Adrenal gland (tissue), 9 donors: ENCODE measurements at regions not wholly inside any gene's neighbourhood (a gene's known extent, or its start where the extent isn't known, plus 50 kb on each side); places are given as distances from the start of the nearest gene placed in this dataset.

ENCODE experiments used
- DNase-seq, 7 donors: peaks; one replicate each; pipeline ENCODE4 v3.0.0-alpha.2; 2019 to 2020
- H3K27ac ChIP-seq, 5 donors: fragments of 200-600 bp; sonication (generic) in 4 of 5; 1 replicate in 3 of 5; 2 replicates in 2 of 5; pipeline versions ENCODE4 v1.5.1 to v1.8.0; 2016 to 2020; ENCODE audit warnings: mild to moderate bottlenecking in 1 of 5
- H3K27me3 ChIP-seq: fragments of 200-600 bp; 2 replicates; pipeline ENCODE4 v1.8.0; 2021
- H3K36me3 ChIP-seq, 2 donors: fragments of 200-600 bp; replicated peaks in 1 of 2; 1 replicate in 1 of 2; 2 replicates in 1 of 2; pipeline versions ENCODE4 v1.5.1 to v1.8.0; 2018 to 2022
- H3K4me1 ChIP-seq, 2 donors: fragments of 200-600 bp; replicated peaks in 1 of 2; 1 replicate in 1 of 2; 2 replicates in 1 of 2; pipeline versions ENCODE4 v1.5.1 to v1.8.0; 2018 to 2021
- H3K4me3 ChIP-seq, 4 donors: fragments of 200-600 bp; sonication (generic) in 3 of 4; one replicate each; pipeline ENCODE4 v1.5.1; 2016 to 2018
- H3K9me3 ChIP-seq, 3 donors: fragments of 200-600 bp; sonication (generic) in 1 of 3; replicated peaks in 1 of 3; 1 replicate in 2 of 3; 2 replicates in 1 of 3; pipeline versions ENCODE4 v1.5.1 to v1.8.0; 2016 to 2021
- CTCF ChIP-seq, 6 experiments: fragments of 450-650 bp in 4 of 6; fragments of 200-600 bp in 2 of 6; sonication (generic) in 1 of 6; IDR thresholded peaks; 1 replicate in 5 of 6; 2 replicates in 1 of 6; pipeline versions ENCODE4 v1.5.1 to v1.8.0; 2016 to 2021; ENCODE audit warnings: antibody characterized with exemption in 6 of 6, mild to moderate bottlenecking in 2 of 6, moderate library complexity in 1 of 6
- POLR2A ChIP-seq, 2 donors: fragments of 450-650 bp; IDR thresholded peaks; one replicate each; pipeline ENCODE4 v1.6.1; 2017; ENCODE audit warnings: antibody characterized with exemption in 2 of 2, mild to moderate bottlenecking in 2 of 2, moderate library complexity in 1 of 2
- WGBS, 4 donors: extraction: QIAGEN DNeasy Blood & Tissue Kit in 2 of 4; methylation state at CpG; one replicate each; pipeline versions ENCODE4 v1.1.5 to v1.1.7; 2013 to 2017; 5-methylcytosine and 5-hydroxymethylcytosine counted together
- intact Hi-C, 2 donors: fragments of 100-400 bp; cut with DNase I; formaldehyde crosslinking; loops; one replicate each; pipeline versions ENCODE4 v1.14.1 to v1.15.0; 2022 to 2023
- donor health status: healthy with polysubstance abuse.
- donor health status: Bipolar disorder and iron deficiency.
- donor health status: DM: yes; HTN: yes; CAD: no.
- donor health status: DM: no; HTN: no; CAD: no.
- donor health status: DM: no; HTN: no; CAD: no.

- Histone ChIP-seq H3K27me3 (no peaks in the 10 kb centered on the region), H3K27ac (no peak overlapping the region), H3K4me1 (no peaks in the 10 kb centered on the region), H3K4me3 (no peak overlapping the region), H3K36me3 (no peaks in the 10 kb centered on the region), H3K9me3 (no peaks in the 10 kb centered on the region)
- peak in 4 of 6 experiments; percentile 30 to 50 (median 41) for TF ChIP-seq CTCF (IDR thresholded peaks at IDR 0.05)
- no peak for TF ChIP-seq POLR2A (IDR thresholded peaks at IDR 0.05)
- 15 to 30% (median 23%) methylated on average over 2 of the region's 2 CpGs for WGBS, 4 donors
- no peak for DNase-seq
- intact Hi-C loops, result no loop called here
Measured at GRCh38 chr14:26255213-26255612, 342.6 kb downstream of the NOVA1 start.

- Histone ChIP-seq H3K9me3 (no peaks in the 10 kb centered on the region), H3K4me3 (no peak overlapping the region), H3K27me3 (no peaks in the 10 kb centered on the region), H3K36me3 (no peaks in the 10 kb centered on the region), H3K4me1 (no peaks in the 10 kb centered on the region), H3K27ac (no peak overlapping the region)
- TF ChIP-seq CTCF (IDR thresholded peaks at IDR 0.05) (no peak), POLR2A (IDR thresholded peaks at IDR 0.05) (no peak)
- DNase-seq, result no peak
- intact Hi-C loops, result no loop called here
Measured at GRCh38 chr14:26252176-26252575, 345.7 kb downstream of the NOVA1 start.

GRCh38 chr14:26233118-26233517 is 364.7 kb downstream of the NOVA1 start:
- Histone ChIP-seq H3K4me1 (no peaks in the 10 kb centered on the region), H3K36me3 (no peaks in the 10 kb centered on the region), H3K27me3 (no peaks in the 10 kb centered on the region), H3K9me3 (no peaks in the 10 kb centered on the region), H3K27ac (no peak overlapping the region), H3K4me3 (no peak overlapping the region)
- intact Hi-C loops, result no loop called here
- no peak for TF ChIP-seq POLR2A (IDR thresholded peaks at IDR 0.05)
- TF ChIP-seq CTCF (IDR thresholded peaks at IDR 0.05), result no peak
- peak in 1 of 7 donors; percentile 1 for DNase-seq
- WGBS, 4 donors, result 36 to 48% (median 42%) methylated on average over 1 of the region's 1 CpG

GRCh38 chr14:26218861-26219260 is 379.0 kb downstream of the NOVA1 start:
- Histone ChIP-seq H3K4me1 (no peaks in the 10 kb centered on the region), H3K4me3 (no peak overlapping the region), H3K36me3 (no peaks in the 10 kb centered on the region), H3K27ac (no peak overlapping the region), H3K27me3 (no peaks in the 10 kb centered on the region), H3K9me3 (no peaks in the 10 kb centered on the region)
- intact Hi-C loops, result no loop called here
- no peak for DNase-seq
- TF ChIP-seq POLR2A (IDR thresholded peaks at IDR 0.05), result no peak
- no peak for TF ChIP-seq CTCF (IDR thresholded peaks at IDR 0.05)
- 29 to 47% (median 42%) methylated on average over 2 of the region's 2 CpGs for WGBS, 4 donors
